Suprapubic skin (tissue), 3 donors: ENCODE measurements at regions not wholly inside any gene's neighbourhood (a gene's known extent, or its start where the extent isn't known, plus 50 kb on each side); places are given as distances from the start of the nearest gene placed in this dataset.

ENCODE experiments used
- POLR2AphosphoS5 ChIP-seq, 3 donors: sonication (generic); formaldehyde crosslinking; IDR thresholded peaks; one replicate each; pipeline ENCODE4 v1.6.1; 2017; ENCODE audit warnings: antibody characterized with exemption in 3 of 3
- TF ChIP-seq, protein P1 (sequence below), 2 donors: fragments of 200-600 bp in 1 of 2; fragments of 450-650 bp in 1 of 2; sonication (generic) in 1 of 2; IDR thresholded peaks; one replicate each; pipeline ENCODE4 v1.5.1; 2016 to 2019; ENCODE audit warnings: antibody characterized with exemption in 2 of 2, mild to moderate bottlenecking in 1 of 2, moderate library complexity in 1 of 2

DNA sequence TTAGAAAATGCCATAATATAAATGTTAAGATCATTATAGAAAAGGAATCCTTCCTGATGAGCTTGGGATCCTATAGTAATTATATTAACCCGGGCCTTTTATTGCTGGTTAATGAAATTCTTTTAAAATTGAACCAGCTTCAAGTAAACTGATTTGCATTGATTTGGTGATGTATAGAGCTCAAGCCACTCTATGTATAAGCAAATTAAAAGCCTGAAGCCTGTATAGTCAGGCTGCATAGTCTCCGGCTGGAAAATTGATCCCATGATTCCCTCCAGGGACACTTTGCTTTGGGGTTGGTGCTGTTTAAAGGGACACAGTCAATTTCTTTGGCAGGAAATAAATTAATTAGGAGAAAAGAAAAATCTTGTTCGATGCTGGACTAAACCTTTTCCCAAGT, 199.1 kb downstream of the HERPUD2 start:
- TF ChIP-seq, protein P1, sequence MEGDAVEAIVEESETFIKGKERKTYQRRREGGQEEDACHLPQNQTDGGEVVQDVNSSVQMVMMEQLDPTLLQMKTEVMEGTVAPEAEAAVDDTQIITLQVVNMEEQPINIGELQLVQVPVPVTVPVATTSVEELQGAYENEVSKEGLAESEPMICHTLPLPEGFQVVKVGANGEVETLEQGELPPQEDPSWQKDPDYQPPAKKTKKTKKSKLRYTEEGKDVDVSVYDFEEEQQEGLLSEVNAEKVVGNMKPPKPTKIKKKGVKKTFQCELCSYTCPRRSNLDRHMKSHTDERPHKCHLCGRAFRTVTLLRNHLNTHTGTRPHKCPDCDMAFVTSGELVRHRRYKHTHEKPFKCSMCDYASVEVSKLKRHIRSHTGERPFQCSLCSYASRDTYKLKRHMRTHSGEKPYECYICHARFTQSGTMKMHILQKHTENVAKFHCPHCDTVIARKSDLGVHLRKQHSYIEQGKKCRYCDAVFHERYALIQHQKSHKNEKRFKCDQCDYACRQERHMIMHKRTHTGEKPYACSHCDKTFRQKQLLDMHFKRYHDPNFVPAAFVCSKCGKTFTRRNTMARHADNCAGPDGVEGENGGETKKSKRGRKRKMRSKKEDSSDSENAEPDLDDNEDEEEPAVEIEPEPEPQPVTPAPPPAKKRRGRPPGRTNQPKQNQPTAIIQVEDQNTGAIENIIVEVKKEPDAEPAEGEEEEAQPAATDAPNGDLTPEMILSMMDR (IDR thresholded peaks at IDR 0.05) = no peak
- no peak for TF ChIP-seq POLR2AphosphoS5 (IDR thresholded peaks at IDR 0.05)
